ENCODE measurements at regions not wholly inside any gene's neighbourhood (a gene's known extent, or its start where the extent isn't known, plus 50 kb on each side); places are given as distances from the start of the nearest gene placed in this dataset.

DNA sequence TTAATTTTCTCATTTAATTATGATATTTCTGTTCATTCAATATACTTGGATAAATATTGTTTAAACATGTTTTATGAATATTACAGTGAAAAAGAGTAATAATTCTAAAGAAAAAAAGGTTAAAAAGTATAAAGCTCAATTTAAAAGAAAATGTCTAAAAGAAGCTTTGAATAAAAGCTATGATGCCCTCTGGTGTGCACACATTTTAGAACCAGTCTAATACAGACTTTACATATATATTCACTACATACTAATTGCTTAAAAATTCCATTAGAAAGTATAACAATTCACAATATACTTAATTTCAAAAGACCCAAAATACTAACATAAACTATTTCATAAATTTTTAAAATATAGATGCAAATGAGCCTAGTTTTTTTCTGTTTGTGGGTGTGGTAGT lies 909.1 kb upstream of the ROBO1 start:
- no peak overlapping the region for H3K27ac Mint-ChIP-seq
- H3K4me3 Mint-ChIP-seq: no peak overlapping the region
- H3K9me3 ChIP-seq (ENCODE audit: control insufficient read depth in 2 of 2, low read length in 2 of 2): peaks cover 0 to 8% of the 10 kb centered on the region in 2 experiments
- H3K36me3 ChIP-seq (ENCODE audit: control insufficient read depth, insufficient read depth, low read length): no peaks in the 10 kb centered on the region
- no peaks in the 10 kb centered on the region for H3K4me1 Mint-ChIP-seq
- no peak for ATAC-seq (ENCODE audit: low read depth in 2 of 2)
- H3K27me3 ChIP-seq (ENCODE audit: control insufficient read depth, insufficient read depth, low read length): no peaks in the 10 kb centered on the region
- no peak overlapping the region for H3K4me3 ChIP-seq (ENCODE audit: low read depth, low read length)
- no peaks in the 10 kb centered on the region for H3K27me3 Mint-ChIP-seq
- DNase-seq: no peak
- H3K27ac ChIP-seq (ENCODE audit: insufficient read depth, low read length, poor library complexity, severe bottlenecking): no peak overlapping the region
- no peaks in the 10 kb centered on the region for H3K4me1 ChIP-seq (ENCODE audit: control insufficient read depth, insufficient read depth, low read length, poor library complexity, severe bottlenecking)
- H3K36me3 Mint-ChIP-seq: no peaks in the 10 kb centered on the region
- H3K9me3 Mint-ChIP-seq: peaks cover 1 to 30% (median 7%) of the 10 kb centered on the region in 7 donors

DNA sequence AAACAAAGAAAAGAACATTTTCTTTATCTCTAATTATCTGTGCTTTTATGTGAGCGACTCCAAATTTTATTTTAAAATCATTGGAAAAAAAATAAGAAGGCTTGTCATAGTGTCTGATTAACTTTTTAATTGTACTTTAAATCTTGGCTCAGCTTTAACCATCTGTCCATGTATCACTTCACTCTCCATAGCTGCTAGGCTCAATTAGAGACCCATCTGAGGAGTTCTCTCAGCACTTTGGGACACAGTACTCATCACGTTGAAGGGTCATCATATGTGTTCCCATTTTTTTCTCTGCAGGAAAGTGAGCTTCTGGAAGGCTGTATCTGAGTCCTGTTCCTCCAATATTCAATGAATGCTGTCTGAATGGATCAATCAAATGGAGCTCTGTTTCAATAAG lies 908.5 kb upstream of the ROBO1 start:
- DNase-seq (no peak), ATAC-seq (ENCODE audit: low read depth in 2 of 2) (no peak)

DNA sequence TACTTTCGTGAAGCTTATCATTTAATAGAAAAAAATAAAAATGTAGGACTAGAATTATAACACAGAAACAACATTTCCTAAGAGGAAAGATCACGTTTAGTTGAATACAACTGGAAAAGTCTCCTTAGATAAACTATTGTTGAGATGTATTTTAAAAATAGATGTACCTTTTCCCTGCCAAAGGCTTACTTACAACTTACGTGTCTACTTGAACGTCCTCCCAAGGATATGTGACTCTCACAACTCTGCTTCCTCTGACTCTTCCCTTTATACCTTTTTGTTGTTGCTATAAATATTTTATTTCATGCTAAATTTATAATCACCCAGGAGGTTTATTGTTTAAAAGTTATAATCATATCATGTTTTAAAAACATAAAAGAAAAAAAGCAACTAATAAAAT lies 908.0 kb upstream of the ROBO1 start:
- H3K27ac Mint-ChIP-seq: no peak overlapping the region
- H3K9me3 ChIP-seq (ENCODE audit: control insufficient read depth in 2 of 2, low read length in 2 of 2): peaks cover 0 to 9% of the 10 kb centered on the region in 2 experiments
- no peak overlapping the region for H3K4me3 Mint-ChIP-seq
- H3K36me3 ChIP-seq (ENCODE audit: control insufficient read depth, insufficient read depth, low read length): no peaks in the 10 kb centered on the region
- H3K27me3 ChIP-seq (ENCODE audit: control insufficient read depth, insufficient read depth, low read length): no peaks in the 10 kb centered on the region
- H3K4me1 Mint-ChIP-seq: no peaks in the 10 kb centered on the region
- no peak for ATAC-seq (ENCODE audit: low read depth in 2 of 2)
- peaks cover 1 to 30% (median 5%) of the 10 kb centered on the region in 7 donors for H3K9me3 Mint-ChIP-seq
- H3K27me3 Mint-ChIP-seq: no peaks in the 10 kb centered on the region
- DNase-seq: no peak
- no peaks in the 10 kb centered on the region for H3K36me3 Mint-ChIP-seq
- no peak overlapping the region for H3K4me3 ChIP-seq (ENCODE audit: low read depth, low read length)
- no peak overlapping the region for H3K27ac ChIP-seq (ENCODE audit: insufficient read depth, low read length, poor library complexity, severe bottlenecking)
- H3K4me1 ChIP-seq (ENCODE audit: control insufficient read depth, insufficient read depth, low read length, poor library complexity, severe bottlenecking): no peaks in the 10 kb centered on the region

More for the DNA sequence above, 908.5 kb upstream of the ROBO1 start:
- Histone ChIP-seq H3K27me3 (ENCODE audit: control insufficient read depth, insufficient read depth, low read length) (no peaks in the 10 kb centered on the region), H3K27ac (ENCODE audit: insufficient read depth, low read length, poor library complexity, severe bottlenecking) (no peak overlapping the region), H3K36me3 (ENCODE audit: control insufficient read depth, insufficient read depth, low read length) (no peaks in the 10 kb centered on the region), H3K4me1 (ENCODE audit: control insufficient read depth, insufficient read depth, low read length, poor library complexity, severe bottlenecking) (no peaks in the 10 kb centered on the region), H3K4me3 (ENCODE audit: low read depth, low read length) (no peak overlapping the region), H3K9me3 (ENCODE audit: control insufficient read depth in 2 of 2, low read length in 2 of 2) (peaks cover 0 to 8% of the 10 kb centered on the region in 2 experiments)
- Mint-ChIP-seq H3K36me3 (no peaks in the 10 kb centered on the region), H3K4me3 (no peak overlapping the region), H3K27me3 (no peaks in the 10 kb centered on the region), H3K27ac (no peak overlapping the region), H3K9me3 (peaks cover 1 to 30% (median 5%) of the 10 kb centered on the region in 7 donors), H3K4me1 (no peaks in the 10 kb centered on the region)

DNA sequence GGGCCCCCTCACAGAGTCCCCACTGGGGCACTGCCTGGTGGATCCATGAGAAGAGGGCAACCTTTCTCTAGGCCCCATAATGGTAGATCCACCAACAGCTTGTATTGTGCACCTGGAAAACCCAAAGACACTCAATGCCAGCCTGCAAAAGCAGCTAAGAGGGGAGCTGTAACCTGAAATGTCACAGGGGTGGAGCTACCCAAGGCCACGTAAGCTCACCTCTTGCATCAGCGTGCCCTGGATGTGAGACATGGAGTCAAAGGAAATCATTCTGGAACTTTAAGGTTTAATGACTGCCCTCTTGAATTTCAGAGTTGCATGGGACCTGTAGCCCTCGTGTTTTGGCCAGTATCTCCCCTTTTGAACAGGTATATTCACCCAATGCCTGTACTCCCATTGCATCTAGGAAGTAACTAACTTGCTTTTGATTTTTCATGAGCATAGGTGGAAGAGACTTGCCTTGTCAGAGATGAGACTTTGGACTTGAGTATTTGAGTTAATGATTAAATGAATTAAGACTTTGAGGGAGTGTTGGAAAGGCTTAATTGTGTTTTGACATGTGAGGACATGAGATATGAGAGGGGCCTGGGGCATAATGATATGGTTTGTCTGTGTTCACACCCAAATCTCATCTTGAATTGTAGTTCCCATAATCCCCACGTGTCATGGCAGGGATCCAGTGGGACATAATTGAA lies 900.9 kb upstream of the ROBO1 start:
- Mint-ChIP-seq H3K4me1 (no peaks in the 10 kb centered on the region), H3K4me3 (no peak overlapping the region), H3K27me3 (no peaks in the 10 kb centered on the region), H3K27ac (no peak overlapping the region), H3K9me3 (peaks cover 0 to 33% (median 10%) of the 10 kb centered on the region in 7 donors), H3K36me3 (no peaks in the 10 kb centered on the region)
- Histone ChIP-seq H3K9me3 (ENCODE audit: control insufficient read depth in 2 of 2, low read length in 2 of 2) (peaks cover 0 to 11% of the 10 kb centered on the region in 2 experiments), H3K4me3 (ENCODE audit: low read depth, low read length) (no peak overlapping the region), H3K27ac (ENCODE audit: insufficient read depth, low read length, poor library complexity, severe bottlenecking) (no peak overlapping the region), H3K4me1 (ENCODE audit: control insufficient read depth, insufficient read depth, low read length, poor library complexity, severe bottlenecking) (no peaks in the 10 kb centered on the region), H3K36me3 (ENCODE audit: control insufficient read depth, insufficient read depth, low read length) (no peaks in the 10 kb centered on the region), H3K27me3 (ENCODE audit: control insufficient read depth, insufficient read depth, low read length) (no peaks in the 10 kb centered on the region)
- DNase-seq (no peak), ATAC-seq (ENCODE audit: low read depth in 2 of 2) (no peak)

DNA sequence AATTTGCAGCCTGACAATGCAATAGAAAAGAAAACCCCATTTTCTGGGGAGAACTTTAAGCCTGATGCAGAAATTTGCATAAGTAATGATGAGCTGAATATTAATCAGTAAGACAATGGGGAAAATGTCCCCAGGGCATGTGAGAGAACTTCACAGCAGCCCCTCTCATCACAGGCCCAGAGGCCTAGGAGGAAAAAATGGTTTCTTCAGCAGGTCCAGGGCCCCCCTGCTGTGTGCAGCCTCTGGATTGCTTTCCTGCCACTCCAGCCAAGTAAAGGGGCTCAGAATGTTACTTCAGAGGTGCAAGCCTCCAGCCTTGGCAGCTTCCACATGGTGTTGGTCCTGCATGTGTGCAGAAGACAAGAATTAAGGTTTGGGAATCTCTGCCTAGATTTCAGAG lies 900.3 kb upstream of the ROBO1 start:
- Histone ChIP-seq H3K27ac (ENCODE audit: insufficient read depth, low read length, poor library complexity, severe bottlenecking) (no peak overlapping the region), H3K36me3 (ENCODE audit: control insufficient read depth, insufficient read depth, low read length) (no peaks in the 10 kb centered on the region), H3K9me3 (ENCODE audit: control insufficient read depth in 2 of 2, low read length in 2 of 2) (peaks cover 0 to 11% of the 10 kb centered on the region in 2 experiments), H3K27me3 (ENCODE audit: control insufficient read depth, insufficient read depth, low read length) (no peaks in the 10 kb centered on the region), H3K4me1 (ENCODE audit: control insufficient read depth, insufficient read depth, low read length, poor library complexity, severe bottlenecking) (no peaks in the 10 kb centered on the region), H3K4me3 (ENCODE audit: low read depth, low read length) (no peak overlapping the region)
- no peaks in the 10 kb centered on the region for H3K27me3 Mint-ChIP-seq
- DNase-seq: no peak
- peaks cover 2 to 29% (median 10%) of the 10 kb centered on the region in 7 donors for H3K9me3 Mint-ChIP-seq
- H3K4me3 Mint-ChIP-seq: no peak overlapping the region
- H3K27ac Mint-ChIP-seq: no peak overlapping the region
- no peaks in the 10 kb centered on the region for H3K36me3 Mint-ChIP-seq
- H3K4me1 Mint-ChIP-seq: no peaks in the 10 kb centered on the region
- no peak for ATAC-seq (ENCODE audit: low read depth in 2 of 2)

DNA sequence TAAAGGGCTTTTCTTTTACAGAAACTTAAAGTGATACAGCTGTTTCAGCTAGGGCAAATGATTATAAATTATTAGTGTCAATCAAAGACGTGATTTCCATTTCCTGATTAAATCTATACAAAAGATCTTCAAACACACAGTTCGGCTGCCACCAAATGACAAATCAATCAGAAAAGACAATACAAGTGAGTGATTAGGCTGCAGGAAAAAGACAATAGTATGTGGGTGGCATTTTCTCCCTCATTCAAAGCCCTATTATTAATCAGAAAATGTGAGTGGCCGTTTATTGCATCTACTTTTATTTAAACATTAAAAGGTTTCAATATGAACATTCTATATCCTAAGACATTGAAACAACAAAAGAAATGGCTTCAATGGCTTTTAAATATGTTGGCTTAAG lies 895.6 kb upstream of the ROBO1 start:
- DNase-seq (no peak), ATAC-seq (ENCODE audit: low read depth in 2 of 2) (no peak)
- Histone ChIP-seq H3K36me3 (ENCODE audit: control insufficient read depth, insufficient read depth, low read length) (no peaks in the 10 kb centered on the region), H3K27ac (ENCODE audit: insufficient read depth, low read length, poor library complexity, severe bottlenecking) (no peak overlapping the region), H3K27me3 (ENCODE audit: control insufficient read depth, insufficient read depth, low read length) (no peaks in the 10 kb centered on the region), H3K4me1 (ENCODE audit: control insufficient read depth, insufficient read depth, low read length, poor library complexity, severe bottlenecking) (no peaks in the 10 kb centered on the region), H3K4me3 (ENCODE audit: low read depth, low read length) (no peak overlapping the region), H3K9me3 (ENCODE audit: control insufficient read depth in 2 of 2, low read length in 2 of 2) (peaks cover 0 to under 1% of the 10 kb centered on the region in 2 experiments)
- H3K4me3 Mint-ChIP-seq: no peak overlapping the region
- no peak overlapping the region for H3K27ac Mint-ChIP-seq
- H3K9me3 Mint-ChIP-seq: peaks cover 4 to 35% (median 10%) of the 10 kb centered on the region in 7 donors
- no peaks in the 10 kb centered on the region for H3K27me3 Mint-ChIP-seq
- no peaks in the 10 kb centered on the region for H3K4me1 Mint-ChIP-seq
- H3K36me3 Mint-ChIP-seq: no peaks in the 10 kb centered on the region

DNA sequence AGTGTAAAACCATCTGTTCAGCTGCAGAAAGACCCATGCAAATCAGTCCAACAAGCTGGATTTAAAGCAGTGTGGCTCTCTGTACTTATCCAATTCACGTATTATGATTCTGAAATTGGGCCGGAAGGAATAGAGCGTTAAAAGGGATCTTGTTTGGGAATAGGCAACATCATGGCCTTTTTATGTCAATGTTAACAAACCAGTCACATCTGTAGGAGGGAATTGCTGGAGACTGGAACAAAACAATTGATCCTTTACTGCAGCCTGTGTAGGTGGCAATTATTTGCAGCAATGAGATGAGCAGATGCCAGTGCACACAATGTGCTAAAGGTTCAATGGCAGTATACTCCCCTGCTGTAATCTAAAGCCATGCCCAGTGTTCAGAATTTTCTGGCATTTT lies 887.4 kb upstream of the ROBO1 start:
- no peaks in the 10 kb centered on the region for H3K36me3 Mint-ChIP-seq
- Histone ChIP-seq H3K27ac (ENCODE audit: insufficient read depth, low read length, poor library complexity, severe bottlenecking) (no peak overlapping the region), H3K4me3 (ENCODE audit: low read depth, low read length) (no peak overlapping the region), H3K9me3 (ENCODE audit: control insufficient read depth in 2 of 2, low read length in 2 of 2) (peaks cover 0 to 11% of the 10 kb centered on the region in 2 experiments), H3K36me3 (ENCODE audit: control insufficient read depth, insufficient read depth, low read length) (no peaks in the 10 kb centered on the region), H3K4me1 (ENCODE audit: control insufficient read depth, insufficient read depth, low read length, poor library complexity, severe bottlenecking) (no peaks in the 10 kb centered on the region), H3K27me3 (ENCODE audit: control insufficient read depth, insufficient read depth, low read length) (no peaks in the 10 kb centered on the region)
- no peak overlapping the region for H3K4me3 Mint-ChIP-seq
- H3K4me1 Mint-ChIP-seq: no peaks in the 10 kb centered on the region
- H3K27ac Mint-ChIP-seq: no peak overlapping the region
- ATAC-seq (ENCODE audit: low read depth in 2 of 2): no peak
- H3K27me3 Mint-ChIP-seq: no peaks in the 10 kb centered on the region
- DNase-seq: no peak
- peaks cover 2 to 30% (median 10%) of the 10 kb centered on the region in 7 donors for H3K9me3 Mint-ChIP-seq

DNA sequence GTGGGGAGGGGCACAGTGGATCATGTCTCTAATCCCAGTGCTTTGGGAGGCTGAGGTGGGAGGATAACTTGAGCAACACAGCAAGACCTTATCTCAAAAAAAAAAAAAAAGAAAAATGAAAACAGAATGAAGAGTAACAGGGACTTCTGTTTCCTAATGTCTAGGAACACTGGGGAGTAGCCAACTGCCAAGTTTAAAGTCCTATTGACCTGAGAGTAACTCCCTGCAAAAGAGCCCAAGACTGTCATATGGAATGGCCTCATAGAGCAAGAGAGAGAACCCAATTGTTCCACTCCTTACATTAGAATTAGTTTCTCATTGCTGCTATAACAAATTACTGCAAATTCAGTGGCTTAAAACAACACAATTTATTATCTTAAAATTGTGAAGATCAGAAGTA lies 881.4 kb upstream of the ROBO1 start:
- H3K36me3 Mint-ChIP-seq: no peaks in the 10 kb centered on the region
- Histone ChIP-seq H3K36me3 (ENCODE audit: control insufficient read depth, insufficient read depth, low read length) (no peaks in the 10 kb centered on the region), H3K9me3 (ENCODE audit: control insufficient read depth in 2 of 2, low read length in 2 of 2) (peaks cover 0 to 15% of the 10 kb centered on the region in 2 experiments), H3K27ac (ENCODE audit: insufficient read depth, low read length, poor library complexity, severe bottlenecking) (no peak overlapping the region), H3K27me3 (ENCODE audit: control insufficient read depth, insufficient read depth, low read length) (no peaks in the 10 kb centered on the region), H3K4me1 (ENCODE audit: control insufficient read depth, insufficient read depth, low read length, poor library complexity, severe bottlenecking) (no peaks in the 10 kb centered on the region), H3K4me3 (ENCODE audit: low read depth, low read length) (no peak overlapping the region)
- peaks cover 2 to 24% (median 7%) of the 10 kb centered on the region in 7 donors for H3K9me3 Mint-ChIP-seq
- ATAC-seq (ENCODE audit: low read depth in 2 of 2): no peak
- no peak for DNase-seq
- H3K27me3 Mint-ChIP-seq: no peaks in the 10 kb centered on the region
- H3K27ac Mint-ChIP-seq: no peak overlapping the region
- H3K4me3 Mint-ChIP-seq: no peak overlapping the region
- no peaks in the 10 kb centered on the region for H3K4me1 Mint-ChIP-seq
